Activated CD8-positive, alpha-beta memory T cell treated with anti-CD3 and anti-CD28 coated beads, Interleukin-2, amount 50 U/mL, for 4 hours (primary cell): ENCODE measurements at regions not wholly inside any gene's neighbourhood (a gene's known extent, or its start where the extent isn't known, plus 50 kb on each side); places are given as distances from the start of the nearest gene placed in this dataset.

Experiments used
- DNase-seq: peaks from one replicate; pipeline ENCODE4 v3.0.0-alpha.2; 2020

- DNase-seq, result no peak
These were observed 809.7 kb downstream of the NR2F2 start for GRCh38 chr15:97140216-97140615.

GRCh38 chr15:97141360-97141759, 810.9 kb downstream of the NR2F2 start:
- no peak for DNase-seq

GRCh38 chr15:97141871-97142270, 811.4 kb downstream of the NR2F2 start:
- no peak for DNase-seq

GRCh38 chr15:97143592-97144376, 813.3 kb downstream of the NR2F2 start:
- no peak for DNase-seq

GRCh38 chr15:97144377-97144711, 813.8 kb downstream of the NR2F2 start:
- DNase-seq, result no peak

GRCh38 chr15:97146929-97147870, 813.3 kb upstream of the ARRDC4 start:
- DNase-seq, result no peak

- DNase-seq, result no peak
These were observed 807.0 kb upstream of the ARRDC4 start for GRCh38 chr15:97153356-97153965.

- no peak for DNase-seq
These were observed 803.7 kb upstream of the ARRDC4 start for GRCh38 chr15:97156739-97157265.

GRCh38 chr15:97162805-97163495, 797.6 kb upstream of the ARRDC4 start:
- no peak for DNase-seq

GRCh38 chr15:97165205-97165604, 795.3 kb upstream of the ARRDC4 start:
- no peak for DNase-seq

- no peak for DNase-seq
These were observed 791.6 kb upstream of the ARRDC4 start for GRCh38 chr15:97168704-97169475.

- no peak for DNase-seq
These were observed 788.9 kb upstream of the ARRDC4 start for GRCh38 chr15:97171556-97171955.

- no peak for DNase-seq
These were observed 785.5 kb upstream of the ARRDC4 start for GRCh38 chr15:97174886-97175540.

GRCh38 chr15:97177151-97177577, 783.3 kb upstream of the ARRDC4 start:
- DNase-seq, result no peak

GRCh38 chr15:97182581-97182980, 777.9 kb upstream of the ARRDC4 start:
- DNase-seq, result no peak

- no peak for DNase-seq
These were observed 771.2 kb upstream of the ARRDC4 start for GRCh38 chr15:97189162-97189780.

GRCh38 chr15:97194750-97195149, 765.8 kb upstream of the ARRDC4 start:
- no peak for DNase-seq

GRCh38 chr15:97196048-97197014, 764.2 kb upstream of the ARRDC4 start:
- DNase-seq, result no peak

- no peak for DNase-seq
These were observed 761.0 kb upstream of the ARRDC4 start for GRCh38 chr15:97199393-97200051.
